HepG2 (cell line): ENCODE measurements at regions not wholly inside any gene's neighbourhood (a gene's known extent, or its start where the extent isn't known, plus 50 kb on each side); places are given as distances from the start of the nearest gene placed in this dataset.

Experiments used
- ATAC-seq: fragments of 200-7000 bp; cut with Tn5 transposase; 3 replicates; pipeline ENCODE4 v1.9.1; 2020; ENCODE audit warnings: mild to moderate bottlenecking, moderate library complexity
- BruUV-seq: library from RNA; stranded (reverse); fragments of 400-500 nt; replicated peaks from 2 replicates; lab custom pipeline; 2021; lab: Mats Ljungman, UMichigan
- CTCF ChIA-PET: fragments of 300-600 bp; formaldehyde crosslinking; extraction: SDS; loops from one replicate; lab custom pipeline; 2021; ENCODE audit warnings: low total read pairs, inconsistent platforms, low intra/inter-chr PET ratio; lab: Yijun Ruan, JAX
- POLR2A ChIA-PET: fragments of 350-600 bp; sonication (Branson Sonifier 250); formaldehyde crosslinking; loops from one replicate; lab custom pipeline; 2020; ENCODE audit warnings: antibody characterized with exemption, inconsistent platforms; lab: Yijun Ruan, JAX
- DNase-seq: peaks from one replicate; pipeline ENCODE4 v3.0.0-alpha.2; 2015; ENCODE audit warnings: low spot score
- FAIRE-seq: peaks from 3 replicates; lab custom pipeline; 2011; peaks lifted over from hg19 to GRCh38; lab: Jason Lieb, UNC
- H2AFZ ChIP-seq: one replicate; pipeline ENCODE4 v1.6.1; 2011; ENCODE audit warnings: low read length, inconsistent platforms
- H3K27ac ChIP-seq: fragments of 300-600 bp; 3 replicates; pipeline ENCODE4 v1.8.0; 2011; ENCODE audit warnings: mixed run types, mild to moderate bottlenecking, mixed read lengths, low read length, inconsistent platforms; ENCODE audit not compliant: insufficient read depth; ENCODE audit errors: extremely low read length
- H3K27me3 ChIP-seq, 2 experiments: fragments of 200-600 bp in 1 of 2; 2 replicates in 1 of 2; 3 replicates in 1 of 2; pipeline versions ENCODE4 v1.6.0 to v1.8.0; 2011; ENCODE audit warnings: low read length in 2 of 2, mild to moderate bottlenecking in 2 of 2, moderate library complexity in 2 of 2, inconsistent platforms in 1 of 2; ENCODE audit not compliant: insufficient read depth in 2 of 2, control insufficient read depth in 1 of 2
- H3K36me3 ChIP-seq, 2 experiments: fragments of 200-600 bp in 1 of 2; replicated peaks in 1 of 2; 2 replicates in 1 of 2; 3 replicates in 1 of 2; pipeline versions ENCODE4 v1.5.1 to v1.8.0; 2011; ENCODE audit warnings: low read length in 2 of 2, inconsistent platforms in 1 of 2; ENCODE audit not compliant: insufficient read depth in 2 of 2, control insufficient read depth in 1 of 2
- H3K4me1 ChIP-seq: 2 replicates; pipeline ENCODE4 v1.5.1; 2012; ENCODE audit warnings: low read length, inconsistent platforms; ENCODE audit not compliant: insufficient read depth
- H3K4me2 ChIP-seq: 2 replicates; pipeline ENCODE4 v1.6.0; 2011; ENCODE audit warnings: low read depth, low read length, inconsistent platforms
- H3K4me3 ChIP-seq, 3 experiments: fragments of 200-600 bp in 1 of 3; sonication (generic), shearing (Covaris generic) in 1 of 3; replicated peaks in 1 of 3; 2 replicates each; pipeline ENCODE4 v1.5.1; 2011 to 2016; ENCODE audit warnings: low read length in 3 of 3, inconsistent platforms in 2 of 3, low read depth in 2 of 3, mild to moderate bottlenecking in 2 of 3, control low read depth in 1 of 3, mixed read lengths in 1 of 3; ENCODE audit not compliant: insufficient read depth in 1 of 3
- H3K79me2 ChIP-seq: one replicate; pipeline ENCODE4 v1.6.1; 2011; ENCODE audit warnings: low read length, inconsistent platforms; ENCODE audit not compliant: insufficient read depth
- H3K9ac ChIP-seq: 2 replicates; pipeline ENCODE4 v1.6.0; 2011; ENCODE audit warnings: mild to moderate bottlenecking, low read depth, low read length, inconsistent platforms; ENCODE audit not compliant: insufficient read depth
- H3K9me3 ChIP-seq: 2 replicates; pipeline ENCODE4 v1.5.1; 2012; ENCODE audit warnings: mild to moderate bottlenecking, low read length
- H4K20me1 ChIP-seq: 2 replicates; pipeline ENCODE4 v1.6.0; 2011; ENCODE audit warnings: inconsistent platforms, mild to moderate bottlenecking, low read length, moderate library complexity; ENCODE audit not compliant: insufficient read depth
- ARNT2 ChIP-seq: sonication (generic); formaldehyde crosslinking; IDR thresholded peaks from 2 replicates; pipeline ENCODE4 v1.8.0; 2022; ENCODE audit warnings: mild to moderate bottlenecking, low read depth, missing genetic modification reagents, moderate library complexity
- FIP1L1 ChIP-seq: fragments of 200-400 bp; formaldehyde crosslinking; IDR thresholded peaks from 2 replicates; pipeline ENCODE4 v1.6.1; 2018; ENCODE audit warnings: low read depth, mild to moderate bottlenecking, low read length, moderate library complexity, borderline replicate concordance; ENCODE audit not compliant: insufficient read depth
- FOXK2 ChIP-seq: fragments of 450-650 bp; IDR thresholded peaks from 2 replicates; pipeline ENCODE4 v1.6.1; 2016
- FOXP1 ChIP-seq, 2 experiments: fragments of 450-650 bp in 1 of 2; IDR thresholded peaks; 2 replicates each; pipeline ENCODE4 v1.6.1; 2017 to 2018; ENCODE audit warnings: antibody characterized with exemption in 1 of 2
- HMGA1 ChIP-seq: sonication (generic); formaldehyde crosslinking; conservative IDR thresholded peaks from 2 replicates; pipeline ENCODE4 v1.4.0; 2020; ENCODE audit warnings: missing genetic modification reagents
- HOXA9 ChIP-seq: sonication (generic); formaldehyde crosslinking; IDR thresholded peaks from 2 replicates; pipeline ENCODE4 v1.8.1; 2022; ENCODE audit warnings: missing genetic modification reagents, mild to moderate bottlenecking, moderate library complexity, borderline replicate concordance
- KDM4B ChIP-seq: sonication (generic); formaldehyde crosslinking; IDR thresholded peaks from 2 replicates; pipeline ENCODE4 v1.4.0; 2020; ENCODE audit warnings: missing genetic modification reagents
- MED1 ChIP-seq: sonication (generic); formaldehyde crosslinking; IDR thresholded peaks from 2 replicates; pipeline ENCODE4 v1.4.0; 2020; ENCODE audit warnings: missing genetic modification reagents
- PAX8 ChIP-seq: sonication (generic); formaldehyde crosslinking; IDR thresholded peaks from 2 replicates; pipeline ENCODE4 v1.8.0; 2022; ENCODE audit warnings: mild to moderate bottlenecking, missing genetic modification reagents, borderline replicate concordance
- RXRB ChIP-seq: IDR thresholded peaks from 2 replicates; pipeline ENCODE4 v1.6.1; 2016; ENCODE audit warnings: borderline replicate concordance, missing genetic modification reagents, missing compliant biosample characterization
- SCMH1 ChIP-seq: sonication (generic); formaldehyde crosslinking; IDR thresholded peaks from 2 replicates; pipeline ENCODE4 v1.9.0; 2021; ENCODE audit warnings: missing genetic modification reagents, mild to moderate bottlenecking, borderline replicate concordance
- ZBTB3 ChIP-seq: sonication (generic); formaldehyde crosslinking; IDR thresholded peaks from 2 replicates; pipeline ENCODE4 v1.4.0; 2020; ENCODE audit warnings: low read depth, mild to moderate bottlenecking, moderate library complexity, missing genetic modification reagents, borderline replicate concordance
- ZNF24 ChIP-seq: fragments of 450-650 bp; IDR thresholded peaks from 2 replicates; pipeline ENCODE4 v1.6.1; 2017; ENCODE audit warnings: antibody characterized with exemption, mild to moderate bottlenecking
- ZNF260 ChIP-seq: sonication (generic); formaldehyde crosslinking; IDR thresholded peaks from 2 replicates; pipeline ENCODE4 v1.4.0; 2020; ENCODE audit warnings: missing genetic modification reagents, low read depth, mild to moderate bottlenecking, borderline replicate concordance
- ZNF468 ChIP-seq: sonication (generic); formaldehyde crosslinking; IDR thresholded peaks from 2 replicates; pipeline ENCODE4 v1.8.0; 2022; ENCODE audit warnings: mild to moderate bottlenecking, moderate library complexity, missing genetic modification reagents
- ZNF747 ChIP-seq: sonication (generic); formaldehyde crosslinking; IDR thresholded peaks from 2 replicates; pipeline ENCODE4 v1.8.1; 2023; ENCODE audit warnings: missing genetic modification reagents, mild to moderate bottlenecking, borderline replicate concordance
- WGBS: methylation state at CpG from one replicate; pipeline ENCODE4 v1.1.6; 2017; ENCODE audit warnings: low lambda C conversion rate; 5-methylcytosine and 5-hydroxymethylcytosine counted together
- in situ Hi-C: cut with HindIII; loops from 2 replicates; pipeline ENCODE4 v1.10.0; 2017; ENCODE audit warnings: low pct_unique_long_range_greater_than_20kb; ENCODE audit not compliant: extremely low pct_ligation_motif_present
- intact Hi-C: fragments of 100-400 bp; cut with micrococcal nuclease; formaldehyde crosslinking; loops from one replicate; pipeline ENCODE4 v1.10.0; 2022; ENCODE audit not compliant: unreplicated experiment
- TF ChIP-seq, protein P1 (sequence below): sonication (generic); formaldehyde crosslinking; IDR thresholded peaks from 2 replicates; pipeline ENCODE4 v1.4.0; 2020; ENCODE audit warnings: missing genetic modification reagents
- TF ChIP-seq, protein P2 (sequence below): sonication (generic); formaldehyde crosslinking; IDR thresholded peaks from 2 replicates; pipeline ENCODE4 v1.8.0; 2022; ENCODE audit warnings: mild to moderate bottlenecking, missing genetic modification reagents

- no CpG with 5 or more reads among the region's 1 CpG for WGBS
- POLR2A ChIA-PET = no interaction called here
Observed at GRCh38 chrX:147770858-147771257, 140.9 kb upstream of the FMR1 start.

DNA sequence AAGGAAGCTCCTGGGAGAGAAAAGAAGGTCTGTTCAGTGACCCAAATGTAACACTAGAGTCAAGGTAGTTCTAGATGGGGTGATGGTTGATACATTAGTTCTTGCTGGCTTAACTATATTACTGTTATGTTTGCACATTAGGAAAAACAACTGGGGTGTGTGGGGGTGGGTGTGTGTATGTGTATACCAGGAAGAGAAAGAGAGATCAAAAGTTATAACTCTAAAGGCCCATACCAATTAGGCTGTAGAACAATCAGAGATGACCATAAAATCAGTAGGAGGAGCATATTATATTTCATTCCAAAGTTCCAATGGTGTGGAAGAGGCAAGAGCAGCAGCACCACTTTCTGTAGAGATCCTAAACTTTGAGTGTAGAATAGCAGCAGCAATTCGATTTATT, 134.7 kb upstream of the FMR1 start:
- intact Hi-C loops (no loop called here), in situ Hi-C loops (no loop called here)
- POLR2A ChIA-PET = no interaction called here
- 9% methylated on average over 1 of the region's 1 CpG for WGBS
- Histone ChIP-seq H3K4me2 (no peak overlapping the region), H3K4me1 (no peaks in the 10 kb centered on the region), H3K4me3 (no peak overlapping the region), H3K36me3 (no peaks in the 10 kb centered on the region), H3K79me2 (no peaks in the 10 kb centered on the region), H3K27ac (no peak overlapping the region), H2AFZ (no peak overlapping the region), H3K9me3 (no peaks in the 10 kb centered on the region), H3K27me3 (no peaks in the 10 kb centered on the region), H4K20me1 (no peaks in the 10 kb centered on the region), H3K9ac (no peak overlapping the region)
- TF ChIP-seq ZBTB3 (CRISPR knock-in tag) (no peak), ZNF24 (no peak), RXRB (CRISPR knock-in tag) (no peak), HOXA9 (CRISPR knock-in tag) (no peak), FIP1L1 (no peak), KDM4B (CRISPR knock-in tag) (no peak), FOXK2 (no peak), ZNF747 (CRISPR knock-in tag) (no peak), MED1 (CRISPR knock-in tag) (no peak), HMGA1 (CRISPR knock-in tag) (no peak), ZNF260 (CRISPR knock-in tag) (no peak), FOXP1 (IDR thresholded peaks at IDR 0.05) (no peak), FOXP1 (CRISPR knock-in tag; IDR thresholded peaks at IDR 0.05) (no peak), ARNT2 (CRISPR knock-in tag) (no peak), PAX8 (CRISPR knock-in tag) (no peak), SCMH1 (CRISPR knock-in tag) (no peak)
- TF ChIP-seq, protein P1, sequence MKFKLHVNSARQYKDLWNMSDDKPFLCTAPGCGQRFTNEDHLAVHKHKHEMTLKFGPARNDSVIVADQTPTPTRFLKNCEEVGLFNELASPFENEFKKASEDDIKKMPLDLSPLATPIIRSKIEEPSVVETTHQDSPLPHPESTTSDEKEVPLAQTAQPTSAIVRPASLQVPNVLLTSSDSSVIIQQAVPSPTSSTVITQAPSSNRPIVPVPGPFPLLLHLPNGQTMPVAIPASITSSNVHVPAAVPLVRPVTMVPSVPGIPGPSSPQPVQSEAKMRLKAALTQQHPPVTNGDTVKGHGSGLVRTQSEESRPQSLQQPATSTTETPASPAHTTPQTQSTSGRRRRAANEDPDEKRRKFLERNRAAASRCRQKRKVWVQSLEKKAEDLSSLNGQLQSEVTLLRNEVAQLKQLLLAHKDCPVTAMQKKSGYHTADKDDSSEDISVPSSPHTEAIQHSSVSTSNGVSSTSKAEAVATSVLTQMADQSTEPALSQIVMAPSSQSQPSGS (CRISPR knock-in tag) = no peak
- TF ChIP-seq, protein P2, sequence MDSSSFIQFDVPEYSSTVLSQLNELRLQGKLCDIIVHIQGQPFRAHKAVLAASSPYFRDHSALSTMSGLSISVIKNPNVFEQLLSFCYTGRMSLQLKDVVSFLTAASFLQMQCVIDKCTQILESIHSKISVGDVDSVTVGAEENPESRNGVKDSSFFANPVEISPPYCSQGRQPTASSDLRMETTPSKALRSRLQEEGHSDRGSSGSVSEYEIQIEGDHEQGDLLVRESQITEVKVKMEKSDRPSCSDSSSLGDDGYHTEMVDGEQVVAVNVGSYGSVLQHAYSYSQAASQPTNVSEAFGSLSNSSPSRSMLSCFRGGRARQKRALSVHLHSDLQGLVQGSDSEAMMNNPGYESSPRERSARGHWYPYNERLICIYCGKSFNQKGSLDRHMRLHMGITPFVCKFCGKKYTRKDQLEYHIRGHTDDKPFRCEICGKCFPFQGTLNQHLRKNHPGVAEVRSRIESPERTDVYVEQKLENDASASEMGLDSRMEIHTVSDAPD (CRISPR knock-in tag) = no peak
- FAIRE-seq = no peak
- DNase-seq = no peak
- ATAC-seq = no peak
- CTCF ChIA-PET = no interaction called here
- no TSS peak for BruUV-seq

More at GRCh38 chrX:147770858-147771257, 140.9 kb upstream of the FMR1 start:
- no peak overlapping the region for H3K9ac ChIP-seq
- no peaks in the 10 kb centered on the region for H3K4me1 ChIP-seq
- H3K4me2 ChIP-seq = no peak overlapping the region
- intact Hi-C loops (no loop called here), in situ Hi-C loops (no loop called here)
- BruUV-seq = no TSS peak
- DNase-seq (no peak), FAIRE-seq (no peak)
- no peaks in the 10 kb centered on the region for H3K79me2 ChIP-seq
- no peaks in the 10 kb centered on the region for H3K9me3 ChIP-seq
- H2AFZ ChIP-seq = no peak overlapping the region
- H3K36me3 ChIP-seq = no peaks in the 10 kb centered on the region
- no peaks in the 10 kb centered on the region for H3K27me3 ChIP-seq
- H4K20me1 ChIP-seq = no peaks in the 10 kb centered on the region
- H3K4me3 ChIP-seq = no peak overlapping the region
- no peak overlapping the region for H3K27ac ChIP-seq
- TF ChIP-seq ZNF468 (CRISPR knock-in tag) = no peak
- TF ChIP-seq, all 625 proteins: peak for 0
- ATAC-seq = no peak
- CTCF ChIA-PET = no interaction called here
